ENCODE measurements at regions not wholly inside any gene's neighbourhood (a gene's known extent, or its start where the extent isn't known, plus 50 kb on each side); places are given as distances from the start of the nearest gene placed in this dataset.

DNA sequence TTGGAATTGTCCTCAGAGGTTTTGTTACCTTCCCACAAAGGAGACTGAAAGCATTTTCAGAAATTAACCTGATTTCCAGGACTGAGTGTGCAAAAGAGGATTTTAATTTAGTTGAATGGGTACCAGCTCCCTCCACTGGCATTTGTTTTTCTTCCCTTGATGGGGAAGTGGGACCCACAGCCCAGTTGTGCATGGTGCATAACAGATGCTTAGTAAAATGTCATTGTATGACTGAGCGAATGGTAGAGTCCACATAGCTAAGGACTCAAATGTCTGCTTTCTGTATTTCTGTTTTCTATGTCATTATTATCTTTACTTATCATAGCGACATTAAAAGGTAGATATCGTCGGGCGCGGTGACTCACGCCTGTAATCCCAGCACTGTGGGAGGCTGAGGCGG lies 75.5 kb upstream of the RAPH1 start:
- TF ChIP-seq POLR2A (IDR thresholded peaks at IDR 0.05): no peak
- TF ChIP-seq, protein P1, sequence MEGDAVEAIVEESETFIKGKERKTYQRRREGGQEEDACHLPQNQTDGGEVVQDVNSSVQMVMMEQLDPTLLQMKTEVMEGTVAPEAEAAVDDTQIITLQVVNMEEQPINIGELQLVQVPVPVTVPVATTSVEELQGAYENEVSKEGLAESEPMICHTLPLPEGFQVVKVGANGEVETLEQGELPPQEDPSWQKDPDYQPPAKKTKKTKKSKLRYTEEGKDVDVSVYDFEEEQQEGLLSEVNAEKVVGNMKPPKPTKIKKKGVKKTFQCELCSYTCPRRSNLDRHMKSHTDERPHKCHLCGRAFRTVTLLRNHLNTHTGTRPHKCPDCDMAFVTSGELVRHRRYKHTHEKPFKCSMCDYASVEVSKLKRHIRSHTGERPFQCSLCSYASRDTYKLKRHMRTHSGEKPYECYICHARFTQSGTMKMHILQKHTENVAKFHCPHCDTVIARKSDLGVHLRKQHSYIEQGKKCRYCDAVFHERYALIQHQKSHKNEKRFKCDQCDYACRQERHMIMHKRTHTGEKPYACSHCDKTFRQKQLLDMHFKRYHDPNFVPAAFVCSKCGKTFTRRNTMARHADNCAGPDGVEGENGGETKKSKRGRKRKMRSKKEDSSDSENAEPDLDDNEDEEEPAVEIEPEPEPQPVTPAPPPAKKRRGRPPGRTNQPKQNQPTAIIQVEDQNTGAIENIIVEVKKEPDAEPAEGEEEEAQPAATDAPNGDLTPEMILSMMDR (IDR thresholded peaks at IDR 0.05): no peak
